GM12865 (cell line): ENCODE measurements at regions not wholly inside any gene's neighbourhood (a gene's known extent, or its start where the extent isn't known, plus 50 kb on each side); places are given as distances from the start of the nearest gene placed in this dataset.

Source experiments
- DNase-seq: peaks from one replicate; pipeline ENCODE4 v3.0.0; 2010; ENCODE audit warnings: low read depth
- H3K4me3 ChIP-seq: 2 replicates; pipeline ENCODE4 v1.5.1; 2011; ENCODE audit warnings: mild to moderate bottlenecking, low read depth, low read length, control low read depth
- TF ChIP-seq, protein P1 (sequence below): IDR thresholded peaks from 2 replicates; pipeline ENCODE4 v1.5.1; 2011; ENCODE audit warnings: low read length, control low read depth, low read depth, inconsistent platforms; ENCODE audit not compliant: insufficient read depth; ENCODE audit errors: missing control alignments

GRCh38 chr3:40593351-40593750 is 68.6 kb downstream of the ZNF621 start:
- TF ChIP-seq, protein P1, sequence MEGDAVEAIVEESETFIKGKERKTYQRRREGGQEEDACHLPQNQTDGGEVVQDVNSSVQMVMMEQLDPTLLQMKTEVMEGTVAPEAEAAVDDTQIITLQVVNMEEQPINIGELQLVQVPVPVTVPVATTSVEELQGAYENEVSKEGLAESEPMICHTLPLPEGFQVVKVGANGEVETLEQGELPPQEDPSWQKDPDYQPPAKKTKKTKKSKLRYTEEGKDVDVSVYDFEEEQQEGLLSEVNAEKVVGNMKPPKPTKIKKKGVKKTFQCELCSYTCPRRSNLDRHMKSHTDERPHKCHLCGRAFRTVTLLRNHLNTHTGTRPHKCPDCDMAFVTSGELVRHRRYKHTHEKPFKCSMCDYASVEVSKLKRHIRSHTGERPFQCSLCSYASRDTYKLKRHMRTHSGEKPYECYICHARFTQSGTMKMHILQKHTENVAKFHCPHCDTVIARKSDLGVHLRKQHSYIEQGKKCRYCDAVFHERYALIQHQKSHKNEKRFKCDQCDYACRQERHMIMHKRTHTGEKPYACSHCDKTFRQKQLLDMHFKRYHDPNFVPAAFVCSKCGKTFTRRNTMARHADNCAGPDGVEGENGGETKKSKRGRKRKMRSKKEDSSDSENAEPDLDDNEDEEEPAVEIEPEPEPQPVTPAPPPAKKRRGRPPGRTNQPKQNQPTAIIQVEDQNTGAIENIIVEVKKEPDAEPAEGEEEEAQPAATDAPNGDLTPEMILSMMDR, result no peak
- no peak overlapping the region for H3K4me3 ChIP-seq
- no peak for DNase-seq

DNA sequence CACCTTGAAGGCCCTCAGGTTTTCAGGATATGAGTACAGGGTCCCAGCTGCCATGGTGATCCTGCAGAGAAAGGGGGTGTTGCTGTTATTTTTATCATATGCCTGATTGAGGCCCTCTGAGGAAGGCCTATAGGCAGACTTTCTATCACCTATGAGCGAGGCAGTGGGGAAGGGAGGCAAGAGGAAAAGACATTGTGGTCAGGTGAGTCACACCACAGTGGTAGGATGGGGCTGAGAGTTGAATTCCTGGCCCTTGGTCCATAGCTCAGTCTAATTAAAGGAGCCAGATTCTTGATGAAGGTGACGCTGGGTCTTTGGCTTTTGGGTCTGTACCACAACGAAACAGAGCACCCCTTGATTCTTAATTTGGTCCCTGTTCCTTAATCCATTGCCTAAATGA is 72.7 kb downstream of the ZNF621 start:
- no peak overlapping the region for H3K4me3 ChIP-seq
- DNase-seq, result no peak
- TF ChIP-seq, protein P1, result no peak

DNA sequence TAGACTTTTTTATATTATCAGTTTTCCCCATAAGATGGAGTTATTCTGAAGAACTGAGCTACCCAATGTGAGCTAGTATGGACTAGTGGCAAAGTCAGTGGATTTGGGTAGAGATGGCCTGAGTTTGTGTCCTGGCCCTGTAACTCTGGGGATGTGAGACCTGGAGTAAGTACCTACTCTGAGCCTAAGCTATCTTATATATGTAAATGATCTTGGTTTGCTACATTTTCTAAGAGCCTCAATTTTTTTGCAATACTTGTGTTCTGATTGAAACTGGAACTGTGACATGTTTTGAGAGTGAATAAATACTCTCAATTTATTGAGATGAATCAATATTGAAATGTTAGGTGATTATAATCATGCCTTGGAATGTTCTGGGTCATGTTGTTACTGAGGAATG is 73.6 kb downstream of the ZNF621 start:
- no peak for DNase-seq
- TF ChIP-seq, protein P1, result no peak
- no peak overlapping the region for H3K4me3 ChIP-seq

- no peak for DNase-seq
- TF ChIP-seq, protein P1, result no peak
- H3K4me3 ChIP-seq, result no peak overlapping the region
Measured at GRCh38 chr3:40598962-40599361, 74.2 kb downstream of the ZNF621 start.

- TF ChIP-seq, protein P1, result no peak
- no peak overlapping the region for H3K4me3 ChIP-seq
- DNase-seq, result no peak
Measured at GRCh38 chr3:40602778-40603385, 78.1 kb downstream of the ZNF621 start.

GRCh38 chr3:40605960-40606359 is 81.2 kb downstream of the ZNF621 start:
- no peak overlapping the region for H3K4me3 ChIP-seq
- TF ChIP-seq, protein P1, result no peak
- DNase-seq, result no peak

GRCh38 chr3:40608091-40608490 is 83.3 kb downstream of the ZNF621 start:
- TF ChIP-seq, protein P1, result no peak
- H3K4me3 ChIP-seq, result no peak overlapping the region
- no peak for DNase-seq
